Right lobe of liver (tissue), 4 donors: ENCODE measurements at regions not wholly inside any gene's neighbourhood (a gene's known extent, or its start where the extent isn't known, plus 50 kb on each side); places are given as distances from the start of the nearest gene placed in this dataset.
"Not testable (repeated sequence)": the region's sequence is repeated elsewhere in the genome, so short reads cannot be mapped to it uniquely, and the experiment has no call there.

ENCODE experiments used
- CTCF ChIP-seq, 4 donors: fragments of 200-600 bp in 3 of 4; fragments of 450-650 bp in 1 of 4; IDR thresholded peaks; one replicate each; pipeline versions ENCODE4 v1.5.1 to v1.8.0; 2016 to 2022; ENCODE audit warnings: antibody characterized with exemption in 4 of 4, mild to moderate bottlenecking in 2 of 4
- POLR2A ChIP-seq: fragments of 450-650 bp; IDR thresholded peaks from one replicate; pipeline ENCODE4 v1.6.1; 2017; ENCODE audit warnings: antibody characterized with exemption, mild to moderate bottlenecking
- donor health status: DM: no; HTN: no; CAD: no.
- donor health status: DM: no; HTN: no; CAD: no.
- donor health status: DM: no; HTN: yes; CAD: no.

GRCh38 chr2:111559814-111560213, 324.2 kb downstream of the ANAPC1 start:
- not testable (repeated sequence) for TF ChIP-seq CTCF (IDR thresholded peaks at IDR 0.05); POLR2A
